ENCODE measurements at regions not wholly inside any gene's neighbourhood (a gene's known extent, or its start where the extent isn't known, plus 50 kb on each side); places are given as distances from the start of the nearest gene placed in this dataset.

DNA sequence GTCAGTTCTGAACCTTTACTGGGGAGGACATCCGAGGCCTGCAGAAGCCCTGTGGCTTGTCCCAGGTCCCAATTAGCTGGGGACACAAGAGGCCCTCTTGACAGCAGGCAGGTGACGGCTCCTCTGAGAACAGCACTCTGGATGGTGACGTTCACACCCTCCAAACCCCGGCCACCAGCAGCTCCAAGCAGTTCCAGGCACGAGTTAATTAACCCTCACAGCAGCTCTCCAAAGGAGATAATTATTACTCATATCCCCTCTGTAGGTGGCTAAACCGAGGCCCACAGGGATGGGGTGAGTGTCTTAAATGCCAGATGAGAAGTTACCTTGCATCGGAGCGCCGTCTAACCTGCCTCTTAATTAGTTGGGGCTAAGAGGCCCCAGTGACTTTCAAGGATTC is 168.9 kb upstream of the CIBAR2 start:
- no peak for TF ChIP-seq POLR2AphosphoS5 (IDR thresholded peaks at IDR 0.05; ENCODE audit: low read depth, low read length)
- TF ChIP-seq TAF1 (IDR thresholded peaks at IDR 0.05; ENCODE audit: low read depth, low read length) = no peak
- no peak for TF ChIP-seq POLR2A (IDR thresholded peaks at IDR 0.05; ENCODE audit: low read depth, low read length)
- TF ChIP-seq SPI1 (IDR thresholded peaks at IDR 0.05; ENCODE audit: low read depth, low read length) = no peak
- TF ChIP-seq POU2F2 (IDR thresholded peaks at IDR 0.05; ENCODE audit: low read depth, low read length) = no peak

Measured in GM12891 (cell line).